DND-41 (cell line): ENCODE measurements at regions not wholly inside any gene's neighbourhood (a gene's known extent, or its start where the extent isn't known, plus 50 kb on each side); places are given as distances from the start of the nearest gene placed in this dataset.

Experiments used
- ATAC-seq: fragments of 200-7000 bp; cut with Tn5 transposase; 3 replicates; pipeline ENCODE4 v1.9.1; 2021; ENCODE audit warnings: low read depth; ENCODE audit not compliant: insufficient read depth
- DNase-seq: peaks from one replicate; pipeline ENCODE4 v3.0.0-alpha.2; 2020
- H2AFZ ChIP-seq: 2 replicates; pipeline ENCODE4 v1.6.0; 2012; ENCODE audit warnings: low read depth, low read length
- H3K27ac ChIP-seq: 2 replicates; pipeline ENCODE4 v1.5.1; 2012; ENCODE audit warnings: low read length, inconsistent platforms
- H3K27me3 ChIP-seq: fragments of 200-600 bp; sonication (generic); 2 replicates; pipeline ENCODE4 v1.6.0; 2012; ENCODE audit warnings: low read length, mild to moderate bottlenecking, inconsistent platforms; ENCODE audit not compliant: insufficient read depth, poor library complexity
- H3K36me3 ChIP-seq: 2 replicates; pipeline ENCODE4 v1.5.1; 2012; ENCODE audit warnings: low read length, inconsistent platforms; ENCODE audit not compliant: insufficient read depth
- H3K4me1 ChIP-seq: 2 replicates; pipeline ENCODE4 v1.5.1; 2012; ENCODE audit warnings: mild to moderate bottlenecking, low read length; ENCODE audit not compliant: insufficient read depth
- H3K4me2 ChIP-seq: 2 replicates; pipeline ENCODE4 v1.6.0; 2012; ENCODE audit warnings: mild to moderate bottlenecking, moderate library complexity, low read length, inconsistent platforms; ENCODE audit not compliant: insufficient read depth
- H3K4me3 ChIP-seq, 2 experiments: fragments of 200-600 bp in 1 of 2; shearing (Covaris generic) in 1 of 2; 2 replicates each; pipeline ENCODE4 v1.5.1; 2012 to 2016; ENCODE audit warnings: inconsistent platforms in 2 of 2, low read length in 2 of 2, mild to moderate bottlenecking in 2 of 2, low read depth in 1 of 2, moderate library complexity in 1 of 2
- H3K79me2 ChIP-seq: 2 replicates; pipeline ENCODE4 v1.6.0; 2012; ENCODE audit warnings: low read length, inconsistent platforms; ENCODE audit not compliant: insufficient read depth
- H3K9ac ChIP-seq: 2 replicates; pipeline ENCODE4 v1.6.0; 2012; ENCODE audit warnings: low read depth, mild to moderate bottlenecking, inconsistent platforms, low read length, moderate library complexity
- H3K9me3 ChIP-seq: 2 replicates; pipeline ENCODE4 v1.5.1; 2012; ENCODE audit warnings: low read length, moderate library complexity, mild to moderate bottlenecking, inconsistent platforms; ENCODE audit not compliant: insufficient read depth, severe bottlenecking
- H4K20me1 ChIP-seq: 2 replicates; pipeline ENCODE4 v1.6.0; 2012; ENCODE audit warnings: low read length; ENCODE audit not compliant: insufficient read depth
- EZH2 ChIP-seq: IDR thresholded peaks from 3 replicates; pipeline ENCODE4 v1.6.1; 2012; ENCODE audit warnings: borderline replicate concordance, low read depth, mild to moderate bottlenecking, moderate library complexity, low read length, inconsistent platforms; ENCODE audit not compliant: severe bottlenecking
- TF ChIP-seq, protein P1 (sequence below): IDR thresholded peaks from 2 replicates; pipeline ENCODE4 v1.5.1; 2012; ENCODE audit warnings: borderline replicate concordance, low read length, moderate library complexity, mild to moderate bottlenecking; ENCODE audit not compliant: poor library complexity, severe bottlenecking; ENCODE audit errors: extremely low read depth

DNA sequence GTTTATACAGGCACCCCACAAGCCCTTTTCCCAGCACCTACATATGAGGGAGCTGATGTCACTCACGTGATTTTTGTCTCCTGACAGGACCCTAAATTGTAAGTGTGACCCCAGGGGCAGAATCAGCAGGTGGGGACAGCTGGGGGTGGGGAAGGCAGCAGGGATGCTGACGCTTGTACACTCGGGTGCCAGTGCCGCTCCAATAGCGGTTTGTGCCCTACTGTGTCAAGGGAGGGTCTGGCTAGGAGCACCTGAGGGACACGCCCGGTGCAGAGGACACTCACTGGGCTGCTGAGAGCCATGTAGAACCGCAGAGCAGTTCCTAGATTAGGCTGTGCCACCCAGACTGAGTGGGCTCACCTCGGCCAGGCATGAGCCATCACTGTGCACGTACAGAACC, 81.3 kb downstream of the SCGB2B2 start:
- no peaks in the 10 kb centered on the region for H3K27me3 ChIP-seq
- no peak overlapping the region for H2AFZ ChIP-seq
- ATAC-seq (no peak), DNase-seq (no peak)
- no peaks in the 10 kb centered on the region for H3K36me3 ChIP-seq
- no peak overlapping the region for H3K27ac ChIP-seq
- H3K4me1 ChIP-seq: no peaks in the 10 kb centered on the region
- H3K4me2 ChIP-seq: no peak overlapping the region
- no peaks in the 10 kb centered on the region for H3K79me2 ChIP-seq
- H3K9me3 ChIP-seq: no peaks in the 10 kb centered on the region
- TF ChIP-seq, protein P1, sequence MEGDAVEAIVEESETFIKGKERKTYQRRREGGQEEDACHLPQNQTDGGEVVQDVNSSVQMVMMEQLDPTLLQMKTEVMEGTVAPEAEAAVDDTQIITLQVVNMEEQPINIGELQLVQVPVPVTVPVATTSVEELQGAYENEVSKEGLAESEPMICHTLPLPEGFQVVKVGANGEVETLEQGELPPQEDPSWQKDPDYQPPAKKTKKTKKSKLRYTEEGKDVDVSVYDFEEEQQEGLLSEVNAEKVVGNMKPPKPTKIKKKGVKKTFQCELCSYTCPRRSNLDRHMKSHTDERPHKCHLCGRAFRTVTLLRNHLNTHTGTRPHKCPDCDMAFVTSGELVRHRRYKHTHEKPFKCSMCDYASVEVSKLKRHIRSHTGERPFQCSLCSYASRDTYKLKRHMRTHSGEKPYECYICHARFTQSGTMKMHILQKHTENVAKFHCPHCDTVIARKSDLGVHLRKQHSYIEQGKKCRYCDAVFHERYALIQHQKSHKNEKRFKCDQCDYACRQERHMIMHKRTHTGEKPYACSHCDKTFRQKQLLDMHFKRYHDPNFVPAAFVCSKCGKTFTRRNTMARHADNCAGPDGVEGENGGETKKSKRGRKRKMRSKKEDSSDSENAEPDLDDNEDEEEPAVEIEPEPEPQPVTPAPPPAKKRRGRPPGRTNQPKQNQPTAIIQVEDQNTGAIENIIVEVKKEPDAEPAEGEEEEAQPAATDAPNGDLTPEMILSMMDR: no peak
- no peak overlapping the region for H3K9ac ChIP-seq
- H3K4me3 ChIP-seq: no peak overlapping the region
- H4K20me1 ChIP-seq: no peaks in the 10 kb centered on the region; the same call in 1 of the 2 replicates

DNA sequence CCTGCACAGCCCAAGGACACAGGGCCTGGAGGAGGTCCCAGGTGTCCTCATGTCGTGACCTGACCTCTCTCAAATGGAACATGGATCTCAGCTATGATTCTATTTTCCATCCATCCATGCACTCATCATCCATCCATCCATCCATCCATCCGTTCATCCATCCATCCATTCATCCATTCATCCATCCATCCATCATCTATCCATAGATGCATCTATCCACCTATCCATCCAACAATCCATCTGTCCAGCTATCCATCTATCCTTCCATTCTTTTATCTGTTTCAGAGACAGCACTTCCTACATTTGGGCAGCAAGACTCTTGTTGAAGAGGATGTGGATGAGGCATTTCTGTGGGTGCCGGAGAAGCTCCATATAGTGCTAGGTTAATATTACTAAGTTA, 86.7 kb downstream of the SCGB2B2 start:
- DNase-seq (no peak), ATAC-seq (no peak)
- H3K27me3 ChIP-seq: no peaks in the 10 kb centered on the region
- no peak overlapping the region for H3K4me3 ChIP-seq
- H3K27ac ChIP-seq: no peak overlapping the region
- no peak overlapping the region for H2AFZ ChIP-seq
- no peaks in the 10 kb centered on the region for H4K20me1 ChIP-seq
- no peaks in the 10 kb centered on the region for H3K9me3 ChIP-seq
- TF ChIP-seq EZH2: no peak
- TF ChIP-seq, protein P1: no peak
- H3K79me2 ChIP-seq: no peaks in the 10 kb centered on the region
- H3K4me1 ChIP-seq: no peaks in the 10 kb centered on the region
- no peaks in the 10 kb centered on the region for H3K36me3 ChIP-seq
- no peak overlapping the region for H3K4me2 ChIP-seq
- H3K9ac ChIP-seq: no peak overlapping the region

DNA sequence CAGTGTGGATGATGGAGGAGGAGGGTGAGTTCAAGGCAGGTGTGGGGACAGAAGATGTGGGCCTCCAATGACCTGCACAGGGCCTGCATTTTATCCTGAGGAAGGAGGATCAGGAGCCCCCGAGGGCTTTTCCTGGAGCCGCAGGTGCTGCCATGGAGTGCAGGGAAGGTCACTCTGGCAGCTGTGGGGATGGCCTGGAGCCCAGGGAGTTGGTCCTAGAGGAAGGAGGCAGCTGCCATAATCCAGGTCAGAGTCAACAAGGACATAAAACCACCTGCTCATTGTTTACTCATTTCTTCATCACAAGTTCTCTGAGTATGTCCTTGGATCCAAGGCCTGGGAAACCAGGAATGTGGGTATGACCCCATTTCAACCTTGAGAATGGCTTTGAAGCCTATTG, 87.2 kb downstream of the SCGB2B2 start:
- Histone ChIP-seq H3K4me2 (no peak overlapping the region), H3K27ac (no peak overlapping the region), H3K27me3 (no peaks in the 10 kb centered on the region), H3K9ac (no peak overlapping the region), H3K4me1 (no peaks in the 10 kb centered on the region), H2AFZ (no peak overlapping the region), H4K20me1 (no peaks in the 10 kb centered on the region), H3K9me3 (no peaks in the 10 kb centered on the region), H3K79me2 (no peaks in the 10 kb centered on the region), H3K36me3 (no peaks in the 10 kb centered on the region), H3K4me3 (no peak overlapping the region)
- ATAC-seq (no peak), DNase-seq (no peak)
- TF ChIP-seq, protein P1: no peak
- TF ChIP-seq EZH2: no peak

DNA sequence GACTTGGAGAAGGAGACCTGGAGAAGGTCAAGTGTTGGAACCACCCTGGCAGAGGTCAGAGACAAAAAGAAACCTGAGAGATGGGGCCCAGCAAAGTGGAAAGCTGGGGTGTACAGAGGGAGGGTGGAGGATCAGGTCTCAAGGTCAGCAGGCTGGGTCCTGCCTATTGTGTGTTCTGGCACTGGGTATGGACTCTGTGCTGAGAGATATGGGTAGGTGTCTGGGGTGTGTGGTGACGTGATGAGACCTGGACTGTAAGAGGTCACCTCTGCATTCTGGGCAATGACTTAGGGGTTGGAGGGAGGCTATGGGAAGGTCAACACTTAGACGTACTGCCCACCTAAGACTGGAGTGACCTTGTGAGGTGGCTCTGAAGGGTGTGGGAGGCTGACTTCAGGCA, 88.1 kb downstream of the SCGB2B2 start:
- no peak for DNase-seq
- ATAC-seq: no peak

More for the DNA sequence above, 88.1 kb downstream of the SCGB2B2 start:
- Histone ChIP-seq H3K4me2 (no peak overlapping the region), H2AFZ (no peak overlapping the region), H3K9me3 (no peaks in the 10 kb centered on the region), H3K27me3 (no peaks in the 10 kb centered on the region), H3K9ac (no peak overlapping the region), H3K36me3 (no peaks in the 10 kb centered on the region), H3K79me2 (no peaks in the 10 kb centered on the region), H4K20me1 (no peaks in the 10 kb centered on the region), H3K4me1 (no peaks in the 10 kb centered on the region), H3K27ac (no peak overlapping the region), H3K4me3 (no peak overlapping the region)
- TF ChIP-seq, protein P1: no peak
- TF ChIP-seq EZH2: no peak
